Transverse colon (tissue), 4 donors: ENCODE measurements at regions not wholly inside any gene's neighbourhood (a gene's known extent, or its start where the extent isn't known, plus 50 kb on each side); places are given as distances from the start of the nearest gene placed in this dataset.

ENCODE experiments used
- DNase-seq: peaks from one replicate; pipeline ENCODE4 v3.0.0-alpha.2; 2019
- H3K27ac ChIP-seq, 4 donors: fragments of 200-600 bp; sonication (generic); 2 replicates each; pipeline ENCODE4 v1.5.1; 2016 to 2018; ENCODE audit warnings: inconsistent platforms in 4 of 4
- H3K27me3 ChIP-seq: fragments of 200-600 bp; sonication (generic); 2 replicates; pipeline ENCODE4 v1.5.1; 2017; ENCODE audit warnings: inconsistent platforms
- H3K36me3 ChIP-seq, 4 donors: fragments of 200-600 bp; sonication (generic); 2 replicates each; pipeline ENCODE4 v1.5.1; 2017 to 2019; ENCODE audit warnings: inconsistent platforms in 4 of 4
- H3K4me1 ChIP-seq, 4 donors: fragments of 200-600 bp; sonication (generic); 2 replicates each; pipeline ENCODE4 v1.5.1; 2017 to 2020; ENCODE audit warnings: inconsistent platforms in 4 of 4
- H3K4me3 ChIP-seq, 4 donors: fragments of 200-600 bp; sonication (generic); 1 replicate in 1 of 4; 2 replicates in 3 of 4; pipeline versions ENCODE4 v1.5.1 to v1.6.1; 2017 to 2019; ENCODE audit warnings: inconsistent platforms in 4 of 4
- H3K9me3 ChIP-seq, 2 donors: fragments of 200-600 bp; sonication (generic); 2 replicates each; pipeline ENCODE4 v1.5.1; 2017 to 2019; ENCODE audit warnings: inconsistent platforms in 2 of 2
- EP300 ChIP-seq: sonication (generic); formaldehyde crosslinking; IDR thresholded peaks from one replicate; pipeline ENCODE4 v1.6.1; 2017; ENCODE audit warnings: antibody characterized with exemption, low read depth
- POLR2A ChIP-seq: fragments of 450-650 bp; IDR thresholded peaks from one replicate; pipeline ENCODE4 v1.6.1; 2016; ENCODE audit warnings: antibody characterized with exemption, mild to moderate bottlenecking, moderate library complexity
- POLR2AphosphoS5 ChIP-seq, 3 donors: sonication (generic); formaldehyde crosslinking; IDR thresholded peaks; one replicate each; pipeline ENCODE4 v1.6.1; 2016; ENCODE audit warnings: antibody characterized with exemption in 3 of 3
- WGBS, 2 donors: methylation state at CpG; one replicate each; pipeline ENCODE4 v1.1.5; 2018; ENCODE audit warnings: low coverage in 1 of 2; 5-methylcytosine and 5-hydroxymethylcytosine counted together
- in situ Hi-C, 4 donors: fragments of 200-750 bp; cut with MboI; loops; one replicate each; pipeline versions ENCODE4 v1.15.0 to v1.15.1; 2017; ENCODE audit warnings: low sequenced_read_pairs in 3 of 4, low pct_ligation_motif_present in 1 of 4, low pct_unique_long_range_greater_than_20kb in 1 of 4
- intact Hi-C: fragments of 100-400 bp; cut with DNase I; formaldehyde crosslinking; loops from one replicate; pipeline ENCODE4 v1.15.1; 2023; ENCODE audit warnings: low total_unique reads
- TF ChIP-seq, protein P1 (sequence below), 5 experiments: fragments of 200-600 bp in 3 of 5; fragments of 450-650 bp in 2 of 5; sonication (generic) in 3 of 5; IDR thresholded peaks; 1 replicate in 2 of 5; 2 replicates in 3 of 5; pipeline ENCODE4 v1.5.1; 2016 to 2017; ENCODE audit warnings: antibody characterized with exemption in 5 of 5, inconsistent platforms in 3 of 5, mild to moderate bottlenecking in 2 of 5, moderate library complexity in 1 of 5

DNA sequence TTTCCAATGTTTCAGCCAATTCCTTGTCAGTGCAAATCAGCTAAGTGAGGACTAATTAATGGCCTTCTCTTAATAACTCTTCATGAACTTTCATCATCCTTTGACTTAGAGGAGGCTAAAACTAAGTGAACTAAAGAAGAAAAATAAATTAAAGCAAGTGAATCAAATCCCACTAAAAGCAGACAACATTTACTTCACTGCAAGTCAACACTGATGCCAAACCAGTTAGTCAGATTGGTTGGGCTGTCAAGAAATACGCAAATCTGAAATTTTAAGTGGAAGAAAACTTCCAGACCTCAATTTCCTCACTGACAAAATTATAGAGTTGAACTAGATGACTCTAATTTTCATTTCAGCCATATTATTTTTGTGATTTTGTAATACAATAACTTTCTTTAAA is 137.2 kb upstream of the PRLR start:
- TF ChIP-seq POLR2A (no peak), EP300 (no peak), POLR2AphosphoS5 (IDR thresholded peaks at IDR 0.05) (no peak)
- TF ChIP-seq, protein P1, sequence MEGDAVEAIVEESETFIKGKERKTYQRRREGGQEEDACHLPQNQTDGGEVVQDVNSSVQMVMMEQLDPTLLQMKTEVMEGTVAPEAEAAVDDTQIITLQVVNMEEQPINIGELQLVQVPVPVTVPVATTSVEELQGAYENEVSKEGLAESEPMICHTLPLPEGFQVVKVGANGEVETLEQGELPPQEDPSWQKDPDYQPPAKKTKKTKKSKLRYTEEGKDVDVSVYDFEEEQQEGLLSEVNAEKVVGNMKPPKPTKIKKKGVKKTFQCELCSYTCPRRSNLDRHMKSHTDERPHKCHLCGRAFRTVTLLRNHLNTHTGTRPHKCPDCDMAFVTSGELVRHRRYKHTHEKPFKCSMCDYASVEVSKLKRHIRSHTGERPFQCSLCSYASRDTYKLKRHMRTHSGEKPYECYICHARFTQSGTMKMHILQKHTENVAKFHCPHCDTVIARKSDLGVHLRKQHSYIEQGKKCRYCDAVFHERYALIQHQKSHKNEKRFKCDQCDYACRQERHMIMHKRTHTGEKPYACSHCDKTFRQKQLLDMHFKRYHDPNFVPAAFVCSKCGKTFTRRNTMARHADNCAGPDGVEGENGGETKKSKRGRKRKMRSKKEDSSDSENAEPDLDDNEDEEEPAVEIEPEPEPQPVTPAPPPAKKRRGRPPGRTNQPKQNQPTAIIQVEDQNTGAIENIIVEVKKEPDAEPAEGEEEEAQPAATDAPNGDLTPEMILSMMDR (IDR thresholded peaks at IDR 0.05): no peak
- no peak overlapping the region for H3K27ac ChIP-seq
- in situ Hi-C loops (no loop called here), intact Hi-C loops (loop anchor here (2.0 kb wide), 1 partner anchor 53 kb away; no protein-coding TSS in a partner anchor)
- no peaks in the 10 kb centered on the region for H3K27me3 ChIP-seq
- 79 to 86% methylated on average over 1 of the region's 1 CpG for WGBS, 2 donors
- no peaks in the 10 kb centered on the region for H3K9me3 ChIP-seq
- peaks cover 0 to 14% (median 6%) of the 10 kb centered on the region in 4 donors for H3K4me1 ChIP-seq
- H3K36me3 ChIP-seq: no peaks in the 10 kb centered on the region
- DNase-seq: no peak
- H3K4me3 ChIP-seq: no peak overlapping the region

DNA sequence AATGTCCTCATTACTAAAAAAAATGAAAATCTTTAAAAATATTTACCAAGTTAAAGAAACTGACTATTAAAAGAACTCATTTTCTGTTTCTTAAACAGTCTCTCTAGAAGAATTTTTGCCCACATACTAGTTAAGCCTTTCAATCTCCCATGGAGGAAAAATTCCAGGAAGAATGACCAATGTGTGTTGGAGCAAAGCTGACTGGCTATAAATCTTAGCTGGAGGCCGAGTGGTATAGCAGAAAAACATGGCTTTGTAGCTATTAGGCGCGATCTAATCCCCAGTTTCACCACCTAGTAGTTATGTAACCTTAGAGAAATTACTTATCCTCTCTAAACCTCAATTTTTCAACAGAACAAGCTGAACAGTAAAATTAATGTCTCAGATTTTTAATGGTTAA is 135.5 kb upstream of the PRLR start:
- Histone ChIP-seq H3K27ac (no peak overlapping the region), H3K4me3 (no peak overlapping the region)
- WGBS, 2 donors: 76 to 77% methylated on average over 3 of the region's 3 CpGs

DNA sequence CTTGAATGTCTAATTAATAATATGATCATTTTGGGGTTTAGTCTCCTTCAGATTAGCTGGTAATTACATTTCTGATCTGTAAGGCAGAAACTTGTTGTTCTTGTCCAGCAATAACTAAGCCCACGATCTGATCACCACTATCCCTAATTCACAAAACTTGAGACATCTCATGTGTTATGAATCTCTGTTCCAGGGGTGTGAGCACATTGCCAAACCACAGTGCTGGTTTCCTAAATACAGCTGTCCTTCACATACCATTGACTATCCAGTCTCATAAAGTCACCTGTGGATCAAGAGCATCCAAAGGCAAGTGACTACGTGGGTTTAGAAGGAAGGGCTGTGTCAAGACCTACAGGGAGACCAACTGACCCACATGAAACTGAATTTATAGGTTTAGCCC is 134.1 kb upstream of the PRLR start:
- in situ Hi-C loops: no loop called here
- H3K27me3 ChIP-seq: no peaks in the 10 kb centered on the region
- no peak overlapping the region for H3K4me3 ChIP-seq
- DNase-seq: no peak
- no peaks in the 10 kb centered on the region for H3K9me3 ChIP-seq
- 55% methylated on average over 2 of the region's 2 CpGs; no CpG with 5 or more reads in 1 of the 2 donors for WGBS, 2 donors
- no peak overlapping the region for H3K27ac ChIP-seq
- no peaks in the 10 kb centered on the region for H3K36me3 ChIP-seq
- intact Hi-C loops: no loop called here
- TF ChIP-seq POLR2AphosphoS5 (IDR thresholded peaks at IDR 0.05): no peak
- TF ChIP-seq, protein P1 (IDR thresholded peaks at IDR 0.05): no peak
- no peaks in the 10 kb centered on the region for H3K4me1 ChIP-seq

More for the DNA sequence above, 135.5 kb upstream of the PRLR start:
- H3K36me3 ChIP-seq: no peaks in the 10 kb centered on the region
- in situ Hi-C loops: no loop called here
- DNase-seq: no peak
- H3K27me3 ChIP-seq: no peaks in the 10 kb centered on the region
- TF ChIP-seq, protein P1 (IDR thresholded peaks at IDR 0.05): no peak
- TF ChIP-seq POLR2A (no peak), EP300 (no peak), POLR2AphosphoS5 (IDR thresholded peaks at IDR 0.05) (no peak)
- H3K4me1 ChIP-seq: peaks cover 0 to 1% (median 0%) of the 10 kb centered on the region in 4 donors
- H3K9me3 ChIP-seq: no peaks in the 10 kb centered on the region
- intact Hi-C loops: loop anchor here (2.0 kb wide), 1 partner anchor 51 kb away; no protein-coding TSS in a partner anchor

DNA sequence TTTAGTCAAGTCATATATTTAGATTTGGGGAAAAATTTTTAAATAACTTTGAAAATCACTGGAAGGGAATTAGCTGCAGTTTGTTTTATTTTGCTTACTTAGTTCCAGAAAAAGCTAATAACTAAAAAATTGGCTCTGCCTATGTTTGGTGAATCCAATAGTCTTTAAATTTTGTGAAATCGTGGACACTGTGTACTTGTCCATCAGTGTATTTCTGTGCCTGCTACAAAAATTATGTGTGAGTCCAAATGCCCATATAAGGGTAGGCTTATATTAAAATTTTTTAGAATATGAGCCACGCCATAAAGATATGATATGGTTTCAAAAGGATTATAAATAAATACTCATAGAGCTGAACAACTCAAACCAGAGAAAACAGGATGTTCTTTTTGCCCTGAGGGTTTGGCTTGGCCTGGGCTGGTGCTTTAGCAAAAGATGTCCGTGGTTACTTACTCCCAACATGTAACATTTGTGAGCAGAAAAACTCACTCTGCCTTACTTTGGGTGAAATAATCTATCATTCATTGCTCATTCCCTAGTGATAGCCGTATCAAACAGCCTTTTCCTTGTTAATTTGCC is 133.2 kb upstream of the PRLR start:
- Histone ChIP-seq H3K4me3 (no peak overlapping the region), H3K27me3 (no peaks in the 10 kb centered on the region), H3K27ac (no peak overlapping the region), H3K36me3 (no peaks in the 10 kb centered on the region), H3K4me1 (no peaks in the 10 kb centered on the region), H3K9me3 (no peaks in the 10 kb centered on the region)
- in situ Hi-C loops: no loop called here
- TF ChIP-seq POLR2A (no peak), EP300 (no peak), POLR2AphosphoS5 (IDR thresholded peaks at IDR 0.05) (no peak)
- TF ChIP-seq, protein P1 (IDR thresholded peaks at IDR 0.05): no peak
- WGBS, 2 donors: 64 to 70% methylated on average over 4 of the region's 4 CpGs
- intact Hi-C loops: no loop called here
- no peak for DNase-seq
